Left ventricle myocardium inferior (tissue), 1 donor: ENCODE measurements at regions not wholly inside any gene's neighbourhood (a gene's known extent, or its start where the extent isn't known, plus 50 kb on each side); places are given as distances from the start of the nearest gene placed in this dataset.

Experiments used
- DNase-seq: peaks from one replicate; pipeline ENCODE4 v3.0.0-alpha.2; 2020
- H3K27ac ChIP-seq: fragments of 200-600 bp; replicated peaks from 2 replicates; pipeline ENCODE4 v1.8.0; 2021
- H3K27me3 ChIP-seq: fragments of 200-600 bp; 2 replicates; pipeline ENCODE4 v1.8.0; 2021; ENCODE audit warnings: low read depth
- H3K36me3 ChIP-seq: fragments of 200-600 bp; 2 replicates; pipeline ENCODE4 v1.8.0; 2021
- H3K4me1 ChIP-seq: fragments of 200-600 bp; 2 replicates; pipeline ENCODE4 v1.8.0; 2021
- H3K4me3 ChIP-seq: fragments of 200-600 bp; 2 replicates; pipeline ENCODE4 v1.8.0; 2021; ENCODE audit warnings: mild to moderate bottlenecking, moderate library complexity
- H3K9me3 ChIP-seq: fragments of 200-600 bp; replicated peaks from 2 replicates; pipeline ENCODE4 v1.8.0; 2021
- intact Hi-C: fragments of 100-400 bp; cut with micrococcal nuclease; formaldehyde crosslinking; loops from one replicate; pipeline ENCODE4 v1.11.0; 2022
- TF ChIP-seq, protein P1 (sequence below): fragments of 200-600 bp; IDR thresholded peaks from 2 replicates; pipeline ENCODE4 v1.8.0; 2021; ENCODE audit warnings: antibody characterized with exemption, mild to moderate bottlenecking, borderline replicate concordance
- donor health status: DM: no; HTN: yes; CAD: no; lungs with severe emphysema.

DNA sequence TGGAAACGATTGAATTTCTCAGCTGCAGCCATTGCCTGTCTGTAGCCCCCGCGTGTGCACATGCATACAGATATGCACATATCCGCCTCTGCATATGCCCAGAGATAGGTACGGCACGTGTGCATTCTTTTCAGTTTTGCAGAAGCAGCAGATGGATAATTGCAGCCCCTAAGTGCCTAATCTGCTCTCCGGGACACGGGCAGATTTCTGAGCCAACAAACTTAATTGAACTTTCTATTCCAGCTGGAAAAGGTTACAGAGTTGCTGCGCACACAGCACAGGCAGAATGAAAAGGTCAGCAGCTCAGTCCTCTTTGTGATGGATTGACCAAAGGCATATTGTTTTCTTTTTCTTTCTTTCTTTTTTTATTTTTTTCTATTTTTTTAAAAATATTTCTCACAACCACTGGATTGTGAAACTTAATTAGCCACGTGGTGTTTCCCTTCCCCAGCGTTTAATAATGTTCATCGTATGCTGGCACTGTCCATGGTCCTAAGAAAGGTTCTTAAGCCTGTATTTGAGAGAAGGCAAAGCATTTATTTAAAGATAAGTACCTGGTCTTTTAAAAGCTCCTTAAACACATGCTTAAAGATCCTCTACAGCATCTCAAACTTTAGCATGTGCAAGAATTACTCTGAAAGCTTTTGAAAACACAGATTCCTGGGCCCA, 270.2 kb upstream of the BRINP1 start:
- intact Hi-C loops, result no loop called here
- DNase-seq, result no peak
- Histone ChIP-seq H3K27ac (no peak overlapping the region), H3K27me3 (no peaks in the 10 kb centered on the region), H3K4me3 (no peak overlapping the region), H3K4me1 (no peaks in the 10 kb centered on the region), H3K9me3 (no peaks in the 10 kb centered on the region), H3K36me3 (no peaks in the 10 kb centered on the region)
- TF ChIP-seq, protein P1, sequence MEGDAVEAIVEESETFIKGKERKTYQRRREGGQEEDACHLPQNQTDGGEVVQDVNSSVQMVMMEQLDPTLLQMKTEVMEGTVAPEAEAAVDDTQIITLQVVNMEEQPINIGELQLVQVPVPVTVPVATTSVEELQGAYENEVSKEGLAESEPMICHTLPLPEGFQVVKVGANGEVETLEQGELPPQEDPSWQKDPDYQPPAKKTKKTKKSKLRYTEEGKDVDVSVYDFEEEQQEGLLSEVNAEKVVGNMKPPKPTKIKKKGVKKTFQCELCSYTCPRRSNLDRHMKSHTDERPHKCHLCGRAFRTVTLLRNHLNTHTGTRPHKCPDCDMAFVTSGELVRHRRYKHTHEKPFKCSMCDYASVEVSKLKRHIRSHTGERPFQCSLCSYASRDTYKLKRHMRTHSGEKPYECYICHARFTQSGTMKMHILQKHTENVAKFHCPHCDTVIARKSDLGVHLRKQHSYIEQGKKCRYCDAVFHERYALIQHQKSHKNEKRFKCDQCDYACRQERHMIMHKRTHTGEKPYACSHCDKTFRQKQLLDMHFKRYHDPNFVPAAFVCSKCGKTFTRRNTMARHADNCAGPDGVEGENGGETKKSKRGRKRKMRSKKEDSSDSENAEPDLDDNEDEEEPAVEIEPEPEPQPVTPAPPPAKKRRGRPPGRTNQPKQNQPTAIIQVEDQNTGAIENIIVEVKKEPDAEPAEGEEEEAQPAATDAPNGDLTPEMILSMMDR, result no peak

DNA sequence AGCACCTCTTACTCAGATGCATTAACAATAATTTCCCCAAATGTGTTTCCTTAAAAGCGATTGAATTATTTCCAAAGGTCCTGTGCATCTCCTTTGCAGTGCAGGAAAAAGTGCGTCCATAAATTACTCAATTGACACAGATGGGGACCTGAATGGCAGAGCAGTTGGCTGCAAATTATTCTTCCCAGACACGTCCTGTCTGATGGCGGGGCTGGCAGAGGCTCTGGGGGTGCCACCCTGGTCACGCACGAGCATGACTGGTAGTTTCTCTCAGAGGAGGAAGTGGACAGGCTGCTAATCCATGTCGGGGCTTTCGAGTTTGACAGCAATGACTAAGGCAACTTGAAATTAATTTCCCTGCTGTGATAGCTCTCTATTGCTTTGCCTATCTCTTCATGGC, 264.8 kb upstream of the BRINP1 start:
- H3K36me3 ChIP-seq, result no peaks in the 10 kb centered on the region
- no peaks in the 10 kb centered on the region for H3K27me3 ChIP-seq
- TF ChIP-seq, protein P1, result no peak
- intact Hi-C loops, result no loop called here
- H3K27ac ChIP-seq, result no peak overlapping the region
- H3K4me3 ChIP-seq, result no peak overlapping the region
- H3K9me3 ChIP-seq, result no peaks in the 10 kb centered on the region
- DNase-seq, result no peak
- no peaks in the 10 kb centered on the region for H3K4me1 ChIP-seq

DNA sequence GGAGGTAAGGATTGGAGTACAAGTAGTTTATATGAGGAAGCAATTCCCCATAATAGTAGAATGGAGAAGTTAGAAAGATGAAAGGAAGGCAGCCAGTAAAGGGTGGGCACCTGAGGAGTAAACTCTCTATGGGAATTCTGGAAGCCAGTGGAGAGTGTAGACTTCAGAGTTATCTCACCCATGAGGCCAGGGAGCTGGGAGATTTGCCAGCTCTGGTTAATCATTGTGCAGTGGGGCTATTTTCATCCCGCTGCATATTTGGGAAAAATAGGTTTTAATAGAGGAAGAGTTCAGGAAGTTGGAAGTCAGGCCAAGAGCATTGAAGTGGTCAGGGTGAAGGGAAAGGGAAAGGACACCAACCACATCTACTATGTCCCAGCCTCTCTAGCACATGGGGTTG, 242.3 kb upstream of the BRINP1 start:
- intact Hi-C loops, result no loop called here
- Histone ChIP-seq H3K4me3 (no peak overlapping the region), H3K9me3 (peaks cover 2% of the 10 kb centered on the region), H3K27ac (no peak overlapping the region), H3K27me3 (peaks cover under 1% of the 10 kb centered on the region), H3K4me1 (no peaks in the 10 kb centered on the region), H3K36me3 (no peaks in the 10 kb centered on the region)
- TF ChIP-seq, protein P1, result no peak
- DNase-seq, result no peak

DNA sequence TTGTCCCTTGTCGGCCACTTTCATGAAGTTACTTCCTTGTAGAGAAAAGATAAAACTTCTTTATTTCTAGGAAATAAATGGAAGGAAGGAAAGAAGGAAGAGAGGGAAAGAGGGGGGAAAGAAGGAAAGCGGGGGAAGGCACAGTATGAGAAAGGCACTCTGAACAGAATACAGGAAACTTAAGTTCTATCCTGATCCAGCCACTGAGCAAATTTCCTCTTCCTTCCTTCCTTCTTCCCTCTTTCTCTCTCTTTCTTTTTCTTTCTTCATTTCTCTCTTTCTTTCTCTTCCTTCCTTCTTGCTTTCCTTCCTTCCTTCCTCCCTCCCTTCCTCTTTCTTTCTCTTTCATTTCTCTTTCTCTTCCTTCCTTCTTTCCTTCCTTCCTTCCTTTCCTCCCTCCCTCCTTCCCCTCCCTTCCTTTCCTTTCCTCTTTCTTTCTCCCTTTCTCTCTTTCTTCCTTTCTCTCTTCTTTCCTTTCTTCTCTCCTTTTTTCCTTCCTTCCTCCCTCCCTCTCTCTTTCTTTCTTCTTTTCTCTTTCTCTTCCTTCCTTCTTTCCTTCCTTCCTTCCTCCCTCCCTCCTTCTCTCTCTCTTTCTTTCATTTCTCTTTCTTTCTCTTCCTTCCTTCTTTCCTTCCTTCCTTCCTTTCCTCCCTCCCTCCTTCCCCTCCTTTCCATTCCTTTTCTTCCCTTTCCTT, 240.2 kb upstream of the BRINP1 start:
- H3K9me3 ChIP-seq, result peaks cover 5% of the 10 kb centered on the region
- intact Hi-C loops, result no loop called here
- H3K36me3 ChIP-seq, result no peaks in the 10 kb centered on the region
- no peak overlapping the region for H3K27ac ChIP-seq
- no peaks in the 10 kb centered on the region for H3K27me3 ChIP-seq
- TF ChIP-seq, protein P1, result no peak
- no peak for DNase-seq
- no peak overlapping the region for H3K4me3 ChIP-seq
- no peaks in the 10 kb centered on the region for H3K4me1 ChIP-seq

DNA sequence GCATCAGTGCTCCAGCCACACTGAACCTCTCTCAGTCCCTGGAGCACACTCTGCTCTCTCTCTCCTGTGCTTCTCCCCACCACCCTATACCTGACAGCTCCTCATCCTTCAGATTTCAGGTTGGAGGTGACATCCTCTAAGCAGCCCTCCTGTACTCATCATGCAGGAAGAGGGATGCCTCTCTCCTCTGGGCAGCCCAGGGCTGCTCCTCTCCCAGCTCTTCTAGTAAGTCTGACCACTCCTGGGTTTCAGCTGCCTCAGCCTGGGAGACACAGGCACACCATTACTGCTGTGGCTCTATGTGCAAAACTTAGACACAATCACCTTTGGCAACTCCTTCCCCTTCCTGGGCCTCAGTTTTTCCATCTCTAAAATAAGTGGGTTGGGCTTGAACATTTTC, 232.4 kb upstream of the BRINP1 start:
- Histone ChIP-seq H3K4me3 (no peak overlapping the region), H3K27ac (no peak overlapping the region), H3K36me3 (no peaks in the 10 kb centered on the region), H3K4me1 (no peaks in the 10 kb centered on the region), H3K9me3 (peaks cover 4% of the 10 kb centered on the region), H3K27me3 (peaks cover 1% of the 10 kb centered on the region)
- TF ChIP-seq, protein P1, result no peak
- intact Hi-C loops, result no loop called here
- DNase-seq, result no peak
